ENCODE measurements at regions not wholly inside any gene's neighbourhood (a gene's known extent, or its start where the extent isn't known, plus 50 kb on each side); places are given as distances from the start of the nearest gene placed in this dataset.
"Not testable (repeated sequence)": the region's sequence is repeated elsewhere in the genome, so short reads cannot be mapped to it uniquely, and the experiment has no call there.

GRCh38 chr12:9464408-9464807 lies 143.3 kb downstream of the KLRB1 start:
- DNase-seq, result no peak
- no peak for TF ChIP-seq POLR2A (IDR thresholded peaks at IDR 0.05; ENCODE audit: low read length)
- TF ChIP-seq GATA1 (IDR thresholded peaks at IDR 0.05; ENCODE audit: low read depth, low read length), result no peak

GRCh38 chr12:9455516-9455915 lies 152.2 kb downstream of the KLRB1 start:
- DNase-seq, result peak; percentile 93 to 94
- peak; percentile 53 for TF ChIP-seq POLR2A (IDR thresholded peaks at IDR 0.05; ENCODE audit: low read length)

GRCh38 chr12:9454021-9454420 lies 153.7 kb downstream of the KLRB1 start:
- peak; percentile 15 to 17 for DNase-seq

GRCh38 chr12:9450127-9450567 lies 157.6 kb downstream of the KLRB1 start:
- DNase-seq, result peak; percentile 42 to 52

- DNase-seq, result peak; percentile 50 to 69
Measured at GRCh38 chr12:9449657-9450126, 158.0 kb downstream of the KLRB1 start.

GRCh38 chr12:9449181-9449580 lies 158.5 kb downstream of the KLRB1 start:
- TF ChIP-seq POLR2A (IDR thresholded peaks at IDR 0.05; ENCODE audit: low read length), result no peak
- no peak for TF ChIP-seq GATA1 (IDR thresholded peaks at IDR 0.05; ENCODE audit: low read depth, low read length)
- DNase-seq, result peak; percentile 31 to 51

More at GRCh38 chr12:9449657-9450126, 158.0 kb downstream of the KLRB1 start:
- TF ChIP-seq POLR2A (IDR thresholded peaks at IDR 0.05; ENCODE audit: low read length), result peak; percentile 90

- peak in 1 of 2 experiments; percentile 50 for DNase-seq
Measured at GRCh38 chr12:9448648-9449047, 159.1 kb downstream of the KLRB1 start.

- DNase-seq, result peak; percentile 92 to 93
- TF ChIP-seq POLR2A (IDR thresholded peaks at IDR 0.05; ENCODE audit: low read length), result peak; percentile 71
Measured at GRCh38 chr12:9447791-9448614, 159.7 kb downstream of the KLRB1 start.

GRCh38 chr12:9446883-9447761 lies 160.6 kb downstream of the KLRB1 start:
- peak in 1 of 2 experiments; percentile 59 for DNase-seq

- DNase-seq, result not testable (repeated sequence)
Measured at GRCh38 chr12:9440428-9440827, 167.3 kb downstream of the KLRB1 start.

GRCh38 chr12:9435682-9436081 lies 172.0 kb downstream of the KLRB1 start:
- not testable (repeated sequence) for DNase-seq

- not testable (repeated sequence) for DNase-seq
Measured at GRCh38 chr12:9430385-9430784, 177.3 kb downstream of the KLRB1 start.

GRCh38 chr12:9428856-9429255 lies 178.9 kb downstream of the KLRB1 start:
- DNase-seq, result not testable (repeated sequence)

- not testable (repeated sequence) for DNase-seq
Measured at GRCh38 chr12:9425429-9425828, 182.3 kb downstream of the KLRB1 start.

- not testable (repeated sequence) for DNase-seq
Measured at GRCh38 chr12:9424175-9424740, 183.5 kb downstream of the KLRB1 start.

GRCh38 chr12:9422689-9423088 lies 185.0 kb downstream of the KLRB1 start:
- DNase-seq, result not testable (repeated sequence)

- not testable (repeated sequence) for DNase-seq
Measured at GRCh38 chr12:9421520-9422086, 186.1 kb downstream of the KLRB1 start.

- not testable (repeated sequence) for DNase-seq
Measured at GRCh38 chr12:9420817-9421519, 186.7 kb downstream of the KLRB1 start.

- DNase-seq, result not testable (repeated sequence)
Measured at GRCh38 chr12:9418669-9419041, 189.1 kb downstream of the KLRB1 start.

GRCh38 chr12:9417947-9418668 lies 189.6 kb downstream of the KLRB1 start:
- not testable (repeated sequence) for DNase-seq

All from erythroblast (primary cell).